NB4 (cell line): ENCODE measurements at regions not wholly inside any gene's neighbourhood (a gene's known extent, or its start where the extent isn't known, plus 50 kb on each side); places are given as distances from the start of the nearest gene placed in this dataset.

Experiments
- DNase-seq: peaks from one replicate; pipeline ENCODE4 v3.0.0; 2010; ENCODE audit warnings: low read depth
- H3K4me3 ChIP-seq: one replicate; pipeline ENCODE4 v1.5.1; 2011; ENCODE audit warnings: mild to moderate bottlenecking, low read depth, low read length, moderate library complexity
- CTCF ChIP-seq: IDR thresholded peaks from one replicate; pipeline ENCODE4 v1.5.1; 2012; ENCODE audit warnings: low read depth, low read length
- MYC ChIP-seq: IDR thresholded peaks from 2 replicates; pipeline ENCODE4 v1.6.1; 2011; ENCODE audit warnings: low read depth, low read length
- POLR2A ChIP-seq: IDR thresholded peaks from 2 replicates; pipeline ENCODE4 v1.6.1; 2011; ENCODE audit warnings: mild to moderate bottlenecking; ENCODE audit not compliant: insufficient read length; ENCODE audit errors: extremely low read depth
- TF ChIP-seq, protein P1 (sequence below): IDR thresholded peaks from 2 replicates; pipeline ENCODE4 v1.6.1; 2011; ENCODE audit warnings: low read depth, low read length

GRCh38 chr11:92595052-92595451 is 370.4 kb downstream of the FAT3 start:
- TF ChIP-seq, protein P1, sequence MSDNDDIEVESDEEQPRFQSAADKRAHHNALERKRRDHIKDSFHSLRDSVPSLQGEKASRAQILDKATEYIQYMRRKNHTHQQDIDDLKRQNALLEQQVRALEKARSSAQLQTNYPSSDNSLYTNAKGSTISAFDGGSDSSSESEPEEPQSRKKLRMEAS = no peak
- TF ChIP-seq POLR2A (no peak), MYC (no peak), CTCF (no peak)
- no peak for DNase-seq
- H3K4me3 ChIP-seq = no peak overlapping the region

- no peak for DNase-seq
- H3K4me3 ChIP-seq = no peak overlapping the region
- TF ChIP-seq CTCF (no peak), MYC (no peak)
Observed at GRCh38 chr11:92596596-92597317, 372.1 kb downstream of the FAT3 start.

DNA sequence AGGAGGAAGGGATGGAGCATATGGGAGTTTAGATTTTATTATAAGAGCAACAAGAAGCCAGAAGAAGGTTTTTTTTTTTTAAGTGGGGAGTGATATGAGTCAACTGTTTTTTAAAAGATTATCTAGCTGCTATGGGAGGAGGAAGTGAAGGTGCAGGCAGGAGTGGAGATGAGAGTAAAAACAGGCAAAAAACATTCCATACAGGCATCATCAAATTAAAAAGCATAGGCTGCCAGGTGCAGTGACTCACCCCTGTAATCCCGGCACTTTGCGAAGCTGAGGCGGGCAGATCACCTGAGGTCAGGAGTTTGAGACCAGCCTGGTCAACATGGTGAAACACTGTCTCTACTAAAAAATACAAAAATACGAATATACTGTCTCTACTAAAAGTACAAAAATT is 368.4 kb upstream of the MTNR1B start:
- no peak overlapping the region for H3K4me3 ChIP-seq
- TF ChIP-seq, protein P1 = no peak
- no peak for TF ChIP-seq MYC
- no peak for TF ChIP-seq CTCF
- no peak for TF ChIP-seq POLR2A
- no peak for DNase-seq

GRCh38 chr11:92605667-92606066 is 363.8 kb upstream of the MTNR1B start:
- TF ChIP-seq, protein P1 = no peak
- TF ChIP-seq MYC = no peak
- TF ChIP-seq CTCF = no peak
- no peak for TF ChIP-seq POLR2A
- no peak for DNase-seq
- H3K4me3 ChIP-seq = no peak overlapping the region

- DNase-seq = no peak
- TF ChIP-seq POLR2A (no peak), CTCF (no peak), MYC (no peak)
- TF ChIP-seq, protein P1 = no peak
- no peak overlapping the region for H3K4me3 ChIP-seq
Observed at GRCh38 chr11:92607969-92608722, 361.3 kb upstream of the MTNR1B start.
